ENCODE measurements at regions not wholly inside any gene's neighbourhood (a gene's known extent, or its start where the extent isn't known, plus 50 kb on each side); places are given as distances from the start of the nearest gene placed in this dataset.
"Not testable (repeated sequence)": the region's sequence is repeated elsewhere in the genome, so short reads cannot be mapped to it uniquely, and the experiment has no call there.

DNA sequence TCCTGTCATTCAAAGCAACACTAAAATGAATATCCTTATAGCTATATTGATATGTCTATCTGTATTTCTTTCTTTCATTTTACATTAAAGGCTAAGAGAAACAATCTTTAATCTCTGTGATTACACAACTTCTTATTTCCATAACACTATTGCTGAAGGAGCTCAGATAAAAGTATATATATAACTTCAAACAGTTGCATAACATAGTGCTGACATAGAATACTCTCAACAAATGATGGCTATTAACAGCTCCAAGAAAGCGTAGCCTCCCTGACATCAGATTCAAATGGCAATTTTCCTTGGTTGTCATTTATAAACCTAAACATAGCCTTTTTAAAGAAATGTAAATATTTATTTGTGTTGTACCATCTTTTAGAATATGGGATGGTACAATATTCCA is 116.6 kb upstream of the PTPRG start:
- no peak for DNase-seq (ENCODE audit: low spot score)

DNA sequence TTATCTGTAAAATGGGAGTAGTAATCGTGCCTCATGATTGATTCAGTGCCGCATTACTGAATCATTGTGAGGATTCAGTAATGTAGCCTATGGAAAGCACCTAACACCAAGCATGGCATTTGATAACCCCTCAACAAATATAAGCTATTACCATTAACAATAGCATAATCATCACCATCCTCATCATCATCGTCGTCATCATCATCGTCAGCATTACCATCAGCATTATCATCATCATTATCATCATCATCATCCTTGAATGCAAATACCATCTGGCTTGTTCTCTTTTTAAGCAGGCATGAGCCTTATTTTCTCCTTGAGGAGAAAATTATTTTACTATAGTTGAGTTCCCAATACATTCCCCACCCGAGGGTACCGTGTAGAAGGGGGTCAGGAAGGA is 115.4 kb upstream of the PTPRG start:
- no peak for DNase-seq (ENCODE audit: low spot score)

- DNase-seq (ENCODE audit: low spot score): no peak
Observed at GRCh38 chr3:61446341-61446740, 115.0 kb upstream of the PTPRG start.

DNA sequence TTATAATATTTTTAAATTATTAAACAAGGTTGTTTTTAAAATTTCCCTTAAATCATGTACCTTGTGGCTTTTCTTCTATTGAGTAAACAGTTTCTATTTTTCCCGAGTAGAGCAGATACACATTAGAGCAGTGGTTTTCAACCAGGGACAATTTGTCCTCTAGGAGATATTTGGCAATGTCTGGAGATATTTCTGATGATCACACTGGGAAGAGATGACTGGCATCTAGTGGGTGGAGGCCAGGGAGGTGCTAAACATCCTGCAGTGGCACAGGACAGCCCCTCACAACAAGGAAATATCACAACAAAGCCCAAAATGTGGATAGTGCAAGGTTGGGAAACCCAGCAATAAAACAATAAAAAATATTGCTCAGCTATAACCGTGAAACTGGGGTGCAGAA is 113.0 kb upstream of the PTPRG start:
- DNase-seq (ENCODE audit: low spot score): no peak

DNA sequence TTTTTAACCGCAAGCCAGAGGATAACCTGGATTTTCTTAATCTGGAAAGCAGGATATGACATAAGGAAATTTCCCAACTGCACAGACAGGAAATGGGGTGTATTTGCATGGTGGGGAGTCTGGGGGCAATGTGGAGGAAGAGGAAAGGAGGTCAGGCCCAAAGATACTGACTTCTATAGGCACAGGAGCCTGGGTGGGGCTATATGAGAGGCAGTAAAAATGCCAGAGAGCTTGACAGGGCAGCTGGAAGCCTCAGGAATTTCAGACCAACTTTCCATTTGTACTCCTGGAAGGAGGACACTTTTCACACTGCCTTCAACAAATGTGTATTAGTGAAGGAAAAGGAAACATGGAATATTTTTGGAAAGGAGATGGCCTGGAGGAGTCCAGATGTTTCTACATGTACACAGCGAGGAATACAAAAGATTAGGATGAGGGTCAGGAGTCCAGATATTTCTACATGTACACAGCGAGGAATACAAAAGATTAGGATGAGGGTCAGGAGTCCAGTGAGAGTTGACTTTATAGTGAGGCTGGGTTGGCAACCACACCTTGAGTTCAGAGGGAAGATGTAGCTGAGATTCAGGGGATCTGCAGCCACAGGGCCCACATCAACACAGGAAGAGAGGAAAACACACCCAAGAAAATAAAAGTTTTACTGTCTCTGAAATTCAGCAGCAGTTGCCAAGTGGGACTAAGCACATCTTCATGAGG is 111.9 kb upstream of the PTPRG start:
- no peak for DNase-seq (ENCODE audit: low spot score)

DNA sequence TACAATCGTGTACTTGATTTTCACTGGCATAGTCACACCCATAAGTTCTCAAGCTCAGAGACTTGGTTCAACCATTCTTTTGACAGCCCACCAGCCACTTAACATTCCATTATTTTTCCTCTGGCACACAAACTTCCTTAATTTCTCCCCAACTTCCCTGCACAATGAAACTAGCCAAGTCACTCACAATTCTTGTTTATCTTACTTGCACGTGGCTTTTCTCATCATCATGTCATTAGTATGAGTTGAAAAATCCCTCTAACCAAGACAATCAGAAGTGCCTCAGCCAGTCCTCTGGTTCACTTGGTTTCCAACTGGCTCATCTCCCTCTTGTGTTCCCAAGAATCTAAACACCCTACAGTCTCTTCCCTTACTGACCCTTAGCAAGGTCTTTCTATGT is 110.5 kb upstream of the PTPRG start:
- DNase-seq (ENCODE audit: low spot score): no peak

DNA sequence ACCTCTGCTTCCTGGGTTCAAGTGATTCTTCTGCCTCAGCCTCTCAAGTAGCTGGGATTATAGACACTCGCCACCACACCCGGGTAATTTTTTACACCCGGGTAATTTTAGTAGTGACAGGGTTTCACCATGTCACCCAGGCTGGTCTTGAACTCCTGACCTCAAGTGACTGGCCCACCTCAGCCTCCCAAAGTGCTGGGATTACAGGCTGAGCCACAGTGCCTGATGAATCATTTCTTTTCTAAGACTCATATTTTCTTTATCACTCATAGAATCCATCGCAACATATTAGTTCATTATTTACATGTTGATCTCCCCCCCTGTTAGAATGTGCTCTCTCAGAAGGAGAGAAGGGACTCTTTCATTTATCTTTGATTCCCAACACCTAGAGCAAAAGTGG is 109.5 kb upstream of the PTPRG start:
- peak; percentile 81 for DNase-seq (ENCODE audit: low spot score)

DNA sequence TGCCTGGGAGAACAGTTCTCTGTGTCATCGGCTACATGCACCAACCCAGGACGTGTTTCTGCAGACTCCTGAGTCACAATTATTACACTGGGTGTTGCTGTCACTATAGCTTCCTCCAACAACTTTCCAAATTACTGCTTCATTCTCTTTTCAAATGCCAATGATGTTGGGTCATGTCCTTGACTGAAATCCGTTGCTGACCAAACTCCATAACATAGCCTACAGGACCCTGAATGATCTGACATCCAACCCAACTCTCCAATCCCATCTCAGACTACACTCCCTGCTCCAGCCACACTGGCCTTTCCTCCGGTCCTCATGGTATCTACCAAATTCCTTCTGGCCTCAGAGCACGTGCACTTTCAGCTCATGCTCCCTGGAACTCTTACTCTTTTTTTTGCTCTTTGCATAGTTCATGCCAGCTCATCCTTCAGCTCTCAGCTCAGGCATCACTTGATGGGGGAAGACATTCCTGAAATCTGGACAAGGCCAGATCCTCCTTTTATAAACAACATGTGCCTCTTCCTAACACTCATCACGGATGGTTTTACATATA is 108.8 kb upstream of the PTPRG start:
- peak; percentile 81 for DNase-seq (ENCODE audit: low spot score)

DNA sequence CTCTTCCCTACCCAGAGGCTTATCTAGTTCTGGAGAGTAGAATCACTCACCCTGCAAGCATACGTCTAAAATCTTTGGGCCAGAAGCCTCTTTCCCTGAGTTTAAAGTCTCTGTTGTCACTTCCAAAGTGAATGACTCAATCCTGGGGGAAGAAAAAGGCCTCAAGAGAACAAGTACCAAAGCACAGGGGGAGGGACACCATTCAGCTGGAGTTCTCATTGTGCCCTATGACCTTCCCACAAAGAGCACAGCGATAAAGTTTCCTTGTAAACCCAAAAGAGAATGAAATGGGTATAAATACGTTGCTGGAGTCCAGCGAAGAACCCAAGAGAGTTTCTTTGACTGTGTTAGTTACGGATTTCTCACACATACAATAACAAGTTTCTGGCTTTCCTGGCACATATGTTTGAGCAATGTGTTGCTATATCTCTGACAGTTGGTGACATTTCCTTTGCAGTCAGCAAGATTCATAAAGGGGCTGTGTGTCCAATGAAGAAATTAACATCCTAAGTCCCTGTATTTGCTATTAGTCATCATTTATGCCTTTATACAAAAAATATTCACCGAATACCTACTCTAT is 107.3 kb upstream of the PTPRG start:
- DNase-seq (ENCODE audit: low spot score): no peak

GRCh38 chr3:61454801-61455200 is 106.6 kb upstream of the PTPRG start:
- peak; percentile 63 for DNase-seq (ENCODE audit: low spot score)

- DNase-seq (ENCODE audit: low spot score): no peak
Observed at GRCh38 chr3:61460636-61461035, 100.7 kb upstream of the PTPRG start.

DNA sequence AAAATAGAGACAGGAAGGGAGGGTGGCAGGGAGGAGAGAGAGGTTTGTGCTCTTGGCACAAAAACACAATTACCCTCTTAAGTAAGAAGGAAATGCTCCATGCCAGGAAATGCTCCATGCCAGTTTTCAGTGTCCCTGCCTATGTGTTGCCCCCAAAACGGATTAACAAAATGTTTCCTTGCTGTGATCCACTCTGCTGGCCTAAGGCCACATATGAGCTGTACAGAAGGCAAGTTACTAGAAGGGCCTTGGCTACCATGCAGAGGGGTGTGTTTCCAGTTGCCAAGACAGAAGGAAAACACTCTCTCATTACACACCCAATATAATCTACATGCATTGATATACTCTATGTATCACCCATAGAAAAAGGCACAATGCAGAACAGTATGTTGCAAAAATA is 98.2 kb upstream of the PTPRG start:
- DNase-seq (ENCODE audit: low spot score): no peak

DNA sequence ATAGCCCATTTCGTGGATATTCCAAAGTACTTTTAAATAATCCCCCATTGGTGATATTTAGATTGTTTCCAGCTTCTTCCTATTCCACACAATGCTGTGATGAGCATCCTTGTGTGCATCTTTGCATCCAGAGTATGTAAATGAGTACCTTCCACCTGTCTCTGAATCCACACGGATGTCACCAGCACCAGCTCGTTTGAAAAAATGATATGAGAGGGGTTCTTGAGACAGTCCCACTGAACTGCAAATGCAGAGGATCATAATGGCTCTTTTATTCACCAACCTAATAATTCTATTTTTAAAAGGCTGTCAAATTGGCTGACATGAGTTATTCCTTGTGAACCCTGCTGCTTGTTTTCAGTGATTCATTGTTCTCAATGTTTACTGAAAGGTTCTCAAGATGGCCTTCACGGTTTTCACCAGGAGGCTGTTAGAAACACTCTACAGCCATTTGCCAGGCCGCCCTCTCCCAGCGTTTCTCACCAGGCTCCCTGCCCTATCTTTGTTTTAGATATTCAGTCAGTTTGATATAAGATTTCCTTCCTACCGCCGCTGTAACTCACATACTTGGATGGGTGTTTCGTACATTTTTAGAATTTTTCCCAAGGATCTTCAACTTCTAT is 96.7 kb upstream of the PTPRG start:
- DNase-seq (ENCODE audit: low spot score): no peak

GRCh38 chr3:61466357-61466756 is 95.0 kb upstream of the PTPRG start:
- no peak for DNase-seq (ENCODE audit: low spot score)

- no peak for DNase-seq (ENCODE audit: low spot score)
Observed at GRCh38 chr3:61483997-61484396, 77.4 kb upstream of the PTPRG start.

DNA sequence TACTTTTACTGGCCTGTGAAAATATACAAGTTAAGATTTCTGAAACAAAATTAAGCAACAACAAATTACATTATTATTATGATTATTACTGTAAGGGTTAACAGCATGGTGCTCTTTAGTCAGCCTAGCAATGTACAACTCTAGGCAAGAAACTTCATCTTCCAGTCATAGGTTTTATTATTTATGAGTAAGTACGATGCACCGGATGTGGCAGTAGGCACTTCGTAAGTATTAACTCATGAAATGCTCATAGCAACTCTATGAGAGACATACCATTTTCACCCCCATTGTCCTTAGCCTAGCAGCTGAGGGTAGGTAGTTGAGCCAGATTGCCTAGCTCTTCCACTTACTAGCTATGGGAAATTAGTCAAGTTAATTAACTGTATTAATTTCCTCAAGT is 68.0 kb upstream of the PTPRG start:
- DNase-seq (ENCODE audit: low spot score): no peak

- not testable (repeated sequence) for DNase-seq (ENCODE audit: low spot score)
Observed at GRCh38 chr3:61494309-61494708, 67.1 kb upstream of the PTPRG start.

- no peak for DNase-seq (ENCODE audit: low spot score)
Observed at GRCh38 chr3:61497463-61497862, 63.9 kb upstream of the PTPRG start.

DNA sequence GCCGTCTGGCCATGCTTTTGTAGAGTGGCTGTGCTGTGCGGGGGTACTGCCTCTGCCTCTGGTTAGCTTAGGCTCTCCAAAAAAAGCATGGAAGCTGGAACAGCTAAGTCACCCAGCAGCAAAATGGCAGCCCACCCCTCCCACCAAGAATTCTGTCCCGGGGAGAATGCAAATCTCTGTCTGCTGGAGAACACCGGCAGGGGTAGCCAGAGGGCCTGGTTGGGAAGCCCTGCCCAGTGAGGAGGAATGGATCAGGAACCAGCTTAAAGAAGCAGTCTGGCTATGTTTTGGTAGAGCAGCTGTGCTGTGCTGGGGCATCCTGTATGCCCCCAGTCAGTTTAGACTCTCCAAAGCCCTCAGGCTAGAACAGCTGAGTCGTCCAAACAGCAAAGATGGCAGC is 56.2 kb upstream of the PTPRG start:
- DNase-seq (ENCODE audit: low spot score): no peak

DNA sequence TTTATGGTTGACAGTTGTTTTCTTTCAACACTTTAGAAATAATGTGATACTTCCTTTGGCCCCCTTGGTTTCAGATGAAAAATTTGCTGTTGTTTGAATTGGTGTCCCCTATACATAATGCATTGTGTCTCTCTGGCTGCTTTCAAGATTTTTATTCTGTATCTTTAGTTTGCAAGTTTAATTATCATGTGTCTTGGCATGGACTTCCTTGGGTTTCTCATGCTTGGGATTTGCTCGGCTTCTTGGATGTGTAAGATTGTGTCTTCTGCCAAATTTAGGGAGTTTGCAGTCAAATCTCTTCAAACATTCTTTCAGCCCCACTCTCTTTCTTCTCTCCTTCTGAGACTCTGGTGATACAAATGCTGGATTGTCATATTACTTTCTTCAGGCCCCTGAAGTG is 53.4 kb upstream of the PTPRG start:
- no peak for DNase-seq (ENCODE audit: low spot score)
